GM10266 (cell line): ENCODE measurements at regions not wholly inside any gene's neighbourhood (a gene's known extent, or its start where the extent isn't known, plus 50 kb on each side); places are given as distances from the start of the nearest gene placed in this dataset.

Experiments
- DNase-seq: peaks from one replicate; pipeline ENCODE4 v3.0.0; 2012; ENCODE audit errors: extremely low spot score
- TF ChIP-seq, protein P1 (sequence below): IDR thresholded peaks from 2 replicates; pipeline ENCODE4 v1.5.1; 2012; ENCODE audit warnings: mild to moderate bottlenecking, low read depth; ENCODE audit not compliant: control insufficient read depth, insufficient read depth; ENCODE audit errors: missing control alignments

DNA sequence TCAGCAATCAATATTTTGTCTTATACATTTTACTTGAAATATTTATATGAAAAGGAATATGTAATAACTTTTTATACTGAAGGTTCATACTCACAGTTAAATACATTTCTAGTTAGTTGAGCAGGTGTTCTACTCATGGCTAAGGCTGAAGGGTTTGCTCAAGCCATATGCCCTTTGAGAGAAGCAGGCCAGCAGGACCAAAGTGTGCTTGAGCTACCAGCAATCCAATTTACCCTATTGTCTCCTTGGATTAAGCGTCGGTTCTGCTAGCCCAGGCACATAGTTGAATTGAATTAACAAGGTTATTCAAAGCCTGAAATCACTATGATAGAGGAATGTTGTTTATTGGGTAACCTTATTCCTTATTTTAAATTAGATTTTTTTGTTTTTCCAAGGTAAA, 151.5 kb upstream of the BACE2 start:
- TF ChIP-seq, protein P1, sequence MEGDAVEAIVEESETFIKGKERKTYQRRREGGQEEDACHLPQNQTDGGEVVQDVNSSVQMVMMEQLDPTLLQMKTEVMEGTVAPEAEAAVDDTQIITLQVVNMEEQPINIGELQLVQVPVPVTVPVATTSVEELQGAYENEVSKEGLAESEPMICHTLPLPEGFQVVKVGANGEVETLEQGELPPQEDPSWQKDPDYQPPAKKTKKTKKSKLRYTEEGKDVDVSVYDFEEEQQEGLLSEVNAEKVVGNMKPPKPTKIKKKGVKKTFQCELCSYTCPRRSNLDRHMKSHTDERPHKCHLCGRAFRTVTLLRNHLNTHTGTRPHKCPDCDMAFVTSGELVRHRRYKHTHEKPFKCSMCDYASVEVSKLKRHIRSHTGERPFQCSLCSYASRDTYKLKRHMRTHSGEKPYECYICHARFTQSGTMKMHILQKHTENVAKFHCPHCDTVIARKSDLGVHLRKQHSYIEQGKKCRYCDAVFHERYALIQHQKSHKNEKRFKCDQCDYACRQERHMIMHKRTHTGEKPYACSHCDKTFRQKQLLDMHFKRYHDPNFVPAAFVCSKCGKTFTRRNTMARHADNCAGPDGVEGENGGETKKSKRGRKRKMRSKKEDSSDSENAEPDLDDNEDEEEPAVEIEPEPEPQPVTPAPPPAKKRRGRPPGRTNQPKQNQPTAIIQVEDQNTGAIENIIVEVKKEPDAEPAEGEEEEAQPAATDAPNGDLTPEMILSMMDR: no peak
- no peak for DNase-seq

DNA sequence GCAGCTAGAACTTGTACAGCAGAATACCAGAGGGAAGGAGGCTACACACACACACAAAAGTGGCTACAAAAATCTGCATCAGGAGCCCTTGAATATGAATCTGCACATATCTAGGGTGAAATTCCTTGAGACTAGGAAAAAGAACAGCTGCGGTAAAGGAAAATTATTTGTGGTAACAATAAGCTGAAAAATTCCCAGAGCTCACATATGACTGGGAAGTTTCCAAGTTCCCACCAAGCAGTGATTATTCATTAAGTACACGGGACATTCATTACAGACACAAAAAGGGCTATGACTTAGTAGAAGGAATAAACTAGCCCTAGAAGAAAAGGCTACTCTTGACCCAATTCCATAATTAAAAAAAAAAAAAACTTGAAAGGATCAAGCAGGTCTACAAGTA, 149.5 kb upstream of the BACE2 start:
- no peak for DNase-seq
- TF ChIP-seq, protein P1: no peak

DNA sequence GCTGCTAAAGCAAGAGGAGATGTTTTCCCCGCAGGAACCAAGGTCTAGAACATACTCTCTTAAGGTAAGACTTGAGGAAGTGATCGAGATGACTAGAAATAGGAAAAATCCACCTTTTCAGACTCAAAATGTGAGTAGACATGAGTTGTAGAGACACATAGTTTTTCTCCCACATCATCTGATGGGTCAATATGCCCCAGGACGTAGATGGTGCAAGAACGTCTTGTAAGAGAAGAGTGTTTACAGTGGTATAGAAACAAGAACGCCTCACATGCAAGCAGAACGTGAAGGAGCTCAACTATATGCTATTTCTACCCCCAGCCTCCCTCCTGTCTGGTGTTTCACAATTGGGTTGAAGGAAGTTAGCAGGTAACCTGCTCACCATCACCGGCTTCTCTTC, 144.0 kb upstream of the BACE2 start:
- TF ChIP-seq, protein P1: no peak
- DNase-seq: no peak

DNA sequence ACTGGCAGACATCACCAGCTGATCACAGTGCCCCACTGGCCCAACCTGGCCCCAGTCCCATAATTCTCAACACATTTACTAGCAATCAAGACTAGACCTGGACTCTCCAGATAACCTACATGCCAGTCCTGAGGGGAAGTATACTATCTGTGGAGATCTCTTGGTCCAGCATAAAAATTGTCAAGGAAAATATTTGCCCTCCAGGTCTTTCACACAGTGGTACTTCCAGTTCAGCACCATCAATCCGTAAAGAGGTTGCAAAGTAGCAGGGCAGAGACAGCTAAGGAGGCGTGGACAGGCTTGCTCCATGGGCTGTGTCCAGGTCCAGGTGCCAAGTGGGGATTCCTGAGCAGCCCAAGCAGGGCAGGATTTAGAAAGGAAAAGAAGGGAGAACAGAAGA, 143.6 kb upstream of the BACE2 start:
- TF ChIP-seq, protein P1: no peak
- no peak for DNase-seq

DNA sequence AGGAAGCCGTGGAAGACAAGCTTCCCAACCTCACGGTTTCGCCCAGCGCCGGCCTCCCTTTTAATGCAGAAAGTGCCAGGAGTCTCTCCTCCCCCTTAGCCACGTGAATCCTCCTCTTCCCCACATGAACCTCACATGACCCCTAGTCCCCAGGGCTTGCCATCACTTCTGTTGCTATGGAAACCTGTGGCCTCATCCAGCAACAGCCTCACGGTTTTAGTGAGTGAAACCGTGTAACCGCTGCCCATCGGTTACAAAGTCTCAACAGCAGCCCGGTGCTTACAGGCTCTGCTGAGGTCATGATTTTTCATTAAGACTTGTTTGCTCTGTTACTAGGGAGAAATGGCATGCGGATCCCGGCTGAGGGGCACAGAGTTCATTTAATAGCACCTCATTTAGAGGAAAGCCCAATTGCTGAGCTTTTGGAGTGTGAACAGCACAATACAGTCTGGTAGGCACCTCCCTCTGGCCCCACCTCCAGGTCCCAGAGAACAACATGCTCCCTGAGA, 143.2 kb upstream of the BACE2 start:
- DNase-seq: no peak
- TF ChIP-seq, protein P1: no peak

DNA sequence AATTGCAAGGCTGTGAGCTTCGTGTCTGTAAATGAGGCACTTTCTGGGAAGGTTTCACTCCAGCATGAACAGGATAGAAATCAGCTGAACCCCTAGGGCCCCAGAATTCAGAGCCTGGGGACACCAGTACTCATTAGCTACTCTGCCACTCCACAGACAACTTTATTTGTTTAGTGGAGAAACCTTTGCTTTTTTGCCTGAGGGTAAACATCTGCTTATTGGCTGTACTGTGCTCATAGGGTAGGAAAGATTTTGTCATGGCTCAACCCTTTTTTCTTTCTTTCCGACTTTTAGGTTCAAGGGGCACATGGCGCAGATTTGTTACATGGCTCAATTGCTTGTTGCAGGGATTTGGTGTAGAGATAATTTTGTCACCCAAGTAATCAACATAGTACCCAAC, 138.4 kb upstream of the BACE2 start:
- no peak for DNase-seq
- TF ChIP-seq, protein P1: no peak

DNA sequence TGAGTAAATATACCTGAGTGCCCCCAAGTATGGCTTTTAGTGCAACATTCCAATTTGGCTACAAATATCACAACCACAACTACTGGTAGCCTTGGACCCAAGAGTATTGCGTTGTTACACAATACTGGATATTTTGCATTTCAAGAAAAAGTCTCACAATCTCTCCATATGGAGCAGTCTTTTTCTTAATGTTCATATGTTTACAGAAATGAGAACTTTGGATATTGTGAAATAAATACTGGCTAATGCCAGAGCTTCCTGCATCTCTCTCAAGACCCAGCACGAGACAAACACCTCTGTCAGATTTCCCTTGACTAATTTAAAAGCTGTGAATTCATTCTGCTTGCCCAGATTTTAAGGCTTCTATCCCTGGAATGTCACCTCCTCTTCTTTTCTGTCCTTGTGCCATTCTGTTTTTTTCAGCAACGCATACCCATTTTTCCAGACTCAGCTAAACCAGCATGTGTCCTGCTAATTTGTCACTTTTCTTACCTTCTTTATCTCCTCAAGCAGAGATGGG, 136.2 kb upstream of the BACE2 start:
- DNase-seq: no peak
- TF ChIP-seq, protein P1: no peak
